Uterus (tissue), 3 donors: ENCODE measurements at regions not wholly inside any gene's neighbourhood (a gene's known extent, or its start where the extent isn't known, plus 50 kb on each side); places are given as distances from the start of the nearest gene placed in this dataset.

Source experiments
- DNase-seq, 2 donors: peaks; one replicate each; pipeline ENCODE4 v3.0.0-alpha.2; 2019 to 2020
- H3K27ac ChIP-seq, 2 donors: fragments of 200-600 bp; sonication (generic); 1 replicate in 1 of 2; 2 replicates in 1 of 2; pipeline ENCODE4 v1.5.1; 2016 to 2018
- H3K27me3 ChIP-seq, 2 donors: fragments of 200-600 bp; sonication (generic); one replicate each; pipeline ENCODE4 v1.5.1; 2018 to 2019; ENCODE audit warnings: control low read depth in 1 of 2
- H3K36me3 ChIP-seq, 2 donors: fragments of 200-600 bp; sonication (generic); one replicate each; pipeline ENCODE4 v1.5.1; 2019; ENCODE audit warnings: control low read depth in 1 of 2
- H3K4me1 ChIP-seq, 2 donors: fragments of 200-600 bp; sonication (generic); one replicate each; pipeline ENCODE4 v1.5.1; 2018 to 2019; ENCODE audit warnings: control low read depth in 1 of 2
- H3K4me3 ChIP-seq, 2 donors: fragments of 200-600 bp; sonication (generic); 1 replicate in 1 of 2; 2 replicates in 1 of 2; pipeline ENCODE4 v1.5.1; 2018 to 2019; ENCODE audit warnings: mild to moderate bottlenecking in 1 of 2
- H3K9me3 ChIP-seq, 2 donors: fragments of 200-600 bp; sonication (generic); one replicate each; pipeline ENCODE4 v1.5.1; 2019; ENCODE audit warnings: control low read depth in 1 of 2
- POLR2A ChIP-seq, 2 donors: fragments of 450-650 bp; IDR thresholded peaks; one replicate each; pipeline ENCODE4 v1.6.1; 2016; ENCODE audit warnings: antibody characterized with exemption in 2 of 2, mild to moderate bottlenecking in 1 of 2, moderate library complexity in 1 of 2
- intact Hi-C: fragments of 100-400 bp; cut with DNase I; formaldehyde crosslinking; loops from one replicate; pipeline ENCODE4 v1.15.1; 2023; ENCODE audit warnings: low total_unique reads
- TF ChIP-seq, protein P1 (sequence below), 4 experiments: fragments of 200-600 bp in 2 of 4; fragments of 450-650 bp in 2 of 4; sonication (generic) in 2 of 4; IDR thresholded peaks; one replicate each; pipeline ENCODE4 v1.5.1; 2016 to 2019; ENCODE audit warnings: antibody characterized with exemption in 4 of 4, mild to moderate bottlenecking in 2 of 4, moderate library complexity in 1 of 4
- donor health status: DM: yes; HTN: yes; CAD: no.

DNA sequence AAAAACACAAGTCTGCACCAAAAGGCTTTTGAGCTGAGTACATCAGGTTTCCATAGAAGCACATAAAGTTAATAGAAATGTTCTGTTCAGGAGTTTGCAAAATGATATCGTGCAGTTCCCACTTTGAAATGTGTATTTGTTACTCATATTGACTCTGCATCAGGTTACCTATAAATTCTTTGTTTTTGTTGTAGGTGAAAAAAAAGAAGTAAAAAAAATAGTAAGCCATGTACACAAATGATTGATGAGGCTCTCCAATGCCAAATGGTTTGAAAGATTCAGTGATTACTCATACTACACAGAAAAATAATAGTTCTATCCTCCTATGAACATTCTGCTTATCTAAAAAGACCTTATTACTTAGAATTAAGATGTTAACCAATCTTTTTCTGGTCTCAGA, 287.3 kb upstream of the MME start:
- TF ChIP-seq, protein P1, sequence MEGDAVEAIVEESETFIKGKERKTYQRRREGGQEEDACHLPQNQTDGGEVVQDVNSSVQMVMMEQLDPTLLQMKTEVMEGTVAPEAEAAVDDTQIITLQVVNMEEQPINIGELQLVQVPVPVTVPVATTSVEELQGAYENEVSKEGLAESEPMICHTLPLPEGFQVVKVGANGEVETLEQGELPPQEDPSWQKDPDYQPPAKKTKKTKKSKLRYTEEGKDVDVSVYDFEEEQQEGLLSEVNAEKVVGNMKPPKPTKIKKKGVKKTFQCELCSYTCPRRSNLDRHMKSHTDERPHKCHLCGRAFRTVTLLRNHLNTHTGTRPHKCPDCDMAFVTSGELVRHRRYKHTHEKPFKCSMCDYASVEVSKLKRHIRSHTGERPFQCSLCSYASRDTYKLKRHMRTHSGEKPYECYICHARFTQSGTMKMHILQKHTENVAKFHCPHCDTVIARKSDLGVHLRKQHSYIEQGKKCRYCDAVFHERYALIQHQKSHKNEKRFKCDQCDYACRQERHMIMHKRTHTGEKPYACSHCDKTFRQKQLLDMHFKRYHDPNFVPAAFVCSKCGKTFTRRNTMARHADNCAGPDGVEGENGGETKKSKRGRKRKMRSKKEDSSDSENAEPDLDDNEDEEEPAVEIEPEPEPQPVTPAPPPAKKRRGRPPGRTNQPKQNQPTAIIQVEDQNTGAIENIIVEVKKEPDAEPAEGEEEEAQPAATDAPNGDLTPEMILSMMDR (IDR thresholded peaks at IDR 0.05) = no peak
- Histone ChIP-seq H3K36me3 (no peaks in the 10 kb centered on the region), H3K4me3 (no peak overlapping the region), H3K4me1 (no peaks in the 10 kb centered on the region), H3K27ac (no peak overlapping the region), H3K27me3 (no peaks in the 10 kb centered on the region), H3K9me3 (no peaks in the 10 kb centered on the region)
- DNase-seq = no peak
- intact Hi-C loops = no loop called here

DNA sequence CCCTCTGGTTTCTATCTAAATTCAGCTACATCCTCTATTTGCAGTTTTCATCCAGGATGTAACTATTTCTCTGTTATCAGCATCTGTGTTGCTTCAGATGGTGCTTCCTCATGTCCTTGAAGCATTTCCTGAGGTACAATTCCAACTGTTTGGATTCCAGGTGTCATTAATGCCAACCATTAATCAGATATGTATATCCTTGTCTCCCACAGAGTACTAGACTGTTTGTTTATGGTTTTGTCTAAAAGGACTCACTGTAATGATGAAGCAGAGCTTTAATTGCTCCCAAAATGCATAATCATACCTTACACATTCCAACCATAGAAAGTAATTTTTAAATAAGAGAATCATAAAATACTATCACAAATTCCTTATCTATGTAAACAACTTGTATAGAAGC, 288.5 kb upstream of the MME start:
- no peak overlapping the region for H3K27ac ChIP-seq

DNA sequence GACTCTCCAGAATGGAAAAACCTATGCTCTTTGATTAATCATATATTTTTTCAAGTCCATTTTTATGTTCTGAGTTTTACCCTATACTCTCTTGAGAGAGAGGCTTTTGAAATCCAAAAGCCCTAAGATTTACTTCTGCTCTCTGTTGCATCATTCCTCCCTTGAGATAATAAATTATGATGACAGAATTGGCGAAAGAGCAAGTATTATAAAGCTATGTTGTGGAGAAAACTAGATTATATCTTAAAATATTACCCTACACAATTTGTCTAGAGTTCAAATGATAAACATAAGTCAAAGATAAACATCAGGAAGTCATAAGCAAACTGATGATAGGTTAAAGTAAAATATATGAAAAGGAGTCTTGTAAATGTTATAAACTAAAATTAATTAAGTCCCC, 293.4 kb upstream of the MME start:
- no peak for DNase-seq
- no peaks in the 10 kb centered on the region for H3K36me3 ChIP-seq
- H3K27me3 ChIP-seq = no peaks in the 10 kb centered on the region
- no peak overlapping the region for H3K4me3 ChIP-seq
- H3K27ac ChIP-seq = no peak overlapping the region
- intact Hi-C loops = no loop called here
- no peaks in the 10 kb centered on the region for H3K9me3 ChIP-seq
- TF ChIP-seq, protein P1 (IDR thresholded peaks at IDR 0.05) = no peak
- no peak for TF ChIP-seq POLR2A (IDR thresholded peaks at IDR 0.05)
- no peaks in the 10 kb centered on the region for H3K4me1 ChIP-seq

More for the DNA sequence above, 288.5 kb upstream of the MME start:
- Histone ChIP-seq H3K27me3 (no peaks in the 10 kb centered on the region), H3K4me3 (no peak overlapping the region), H3K36me3 (no peaks in the 10 kb centered on the region), H3K9me3 (no peaks in the 10 kb centered on the region), H3K4me1 (no peaks in the 10 kb centered on the region)
- intact Hi-C loops = no loop called here
- no peak for DNase-seq
- no peak for TF ChIP-seq POLR2A (IDR thresholded peaks at IDR 0.05)
- TF ChIP-seq, protein P1 (IDR thresholded peaks at IDR 0.05) = no peak

DNA sequence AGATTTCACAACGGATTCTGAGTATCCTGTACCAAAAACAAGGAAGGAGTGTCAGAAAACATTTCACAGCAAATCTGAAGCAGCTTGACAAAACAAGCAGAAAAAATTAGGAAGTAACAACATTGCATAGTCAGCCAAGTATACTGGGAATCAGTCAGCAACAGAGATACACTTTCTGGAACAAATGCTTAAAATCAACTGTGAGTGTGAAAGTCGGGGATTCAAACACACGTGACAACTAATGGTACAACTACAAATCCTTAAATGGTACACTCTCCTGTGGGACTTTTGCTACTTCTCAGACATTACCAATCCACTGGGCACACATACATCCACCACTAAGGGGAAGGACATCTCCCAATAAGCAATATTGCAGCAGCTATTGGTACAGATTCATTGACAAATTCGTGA, 296.6 kb upstream of the MME start:
- H3K27ac ChIP-seq = no peak overlapping the region
- intact Hi-C loops = loop anchor here (5.0 kb wide), 1 partner anchor 791 kb away; no protein-coding TSS in a partner anchor

DNA sequence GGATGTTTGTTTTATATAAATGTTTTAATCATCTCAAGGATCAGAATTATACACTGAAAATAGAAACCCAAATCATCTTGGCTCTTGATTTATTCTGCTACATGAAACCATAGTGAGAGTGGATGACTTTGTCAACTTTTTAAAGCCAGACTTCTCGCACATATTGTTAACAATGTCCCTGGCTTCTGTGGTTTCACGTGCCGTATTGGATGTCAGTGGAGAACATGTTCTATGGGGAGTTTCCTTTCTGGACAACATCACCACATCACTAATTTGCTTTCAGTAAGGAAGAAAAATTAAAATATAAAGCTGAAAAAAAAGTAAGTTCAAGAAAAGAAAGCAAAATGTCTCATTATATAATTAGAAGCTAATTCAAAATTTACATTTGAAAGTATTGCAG, 297.1 kb upstream of the MME start:
- H3K9me3 ChIP-seq = no peaks in the 10 kb centered on the region
- DNase-seq = no peak

More for the DNA sequence above, 296.6 kb upstream of the MME start:
- no peak for DNase-seq
- Histone ChIP-seq H3K9me3 (no peaks in the 10 kb centered on the region), H3K4me3 (no peak overlapping the region), H3K4me1 (no peaks in the 10 kb centered on the region), H3K36me3 (no peaks in the 10 kb centered on the region), H3K27me3 (no peaks in the 10 kb centered on the region)
- TF ChIP-seq POLR2A (IDR thresholded peaks at IDR 0.05) = no peak

More for the DNA sequence above, 297.1 kb upstream of the MME start:
- no peak overlapping the region for H3K27ac ChIP-seq
- no peaks in the 10 kb centered on the region for H3K36me3 ChIP-seq
- H3K4me3 ChIP-seq = no peak overlapping the region
- no peaks in the 10 kb centered on the region for H3K27me3 ChIP-seq
- intact Hi-C loops = loop anchor here (5.0 kb wide), 1 partner anchor 791 kb away; no protein-coding TSS in a partner anchor
- H3K4me1 ChIP-seq = no peaks in the 10 kb centered on the region
- no peak for TF ChIP-seq POLR2A (IDR thresholded peaks at IDR 0.05)
- TF ChIP-seq, protein P1 (IDR thresholded peaks at IDR 0.05) = no peak
